ENCODE measurements at regions not wholly inside any gene's neighbourhood (a gene's known extent, or its start where the extent isn't known, plus 50 kb on each side); places are given as distances from the start of the nearest gene placed in this dataset.

DNA sequence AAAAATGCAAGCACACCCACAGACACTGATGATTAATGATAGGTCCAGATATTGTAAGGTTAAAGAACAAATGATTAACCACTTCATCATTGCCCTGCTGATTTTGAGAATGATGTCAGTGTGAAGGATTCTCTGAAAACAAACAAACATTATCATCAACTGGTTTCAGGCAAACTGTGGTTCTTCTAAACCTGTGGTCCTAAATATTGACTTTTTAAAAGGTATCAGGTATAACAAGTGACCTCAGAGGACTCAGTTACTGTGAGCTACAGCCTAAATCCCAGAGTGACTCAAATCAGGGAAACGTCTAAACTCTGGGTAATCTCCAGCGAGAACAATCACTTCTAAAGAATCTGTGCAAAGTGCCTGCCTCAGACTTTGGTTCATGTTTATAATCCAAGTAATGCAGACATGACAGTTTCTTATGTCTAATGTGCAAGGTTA is 172.3 kb upstream of the CDH6 start:
- POLR2A ChIA-PET (ENCODE audit: partially characterized antibody) = no interaction called here
- Histone ChIP-seq H3K4me2 (ENCODE audit: insufficient read depth in 1 of 2, low read depth in 2 of 2, low read length in 2 of 2) (no peak overlapping the region), H4K8ac (ENCODE audit: extremely low read depth, insufficient read depth, low read length) (no peak overlapping the region), H2BK12ac (ENCODE audit: low read depth, low read length) (no peak overlapping the region), H2BK120ac (replicated peaks; ENCODE audit: low read depth, low read length) (no peak overlapping the region), H3K9me3 (ENCODE audit: insufficient read depth in 2 of 2, low read depth in 1 of 2, low read length in 1 of 2) (no peaks in the 10 kb centered on the region), H3K27ac (ENCODE audit: low read depth, low read length) (no peak overlapping the region), H3K18ac (ENCODE audit: extremely low read depth, low read length) (no peak overlapping the region), H2AFZ (ENCODE audit: low read length) (no peak overlapping the region), H3K4ac (replicated peaks; ENCODE audit: insufficient read length, low read depth, low read length) (no peak overlapping the region), H3K27me3 (replicated peaks in 1 of 4; ENCODE audit: control insufficient read depth in 3 of 4, extremely low read depth in 1 of 4, insufficient read depth in 3 of 4, low read length in 3 of 4) (no peaks in the 10 kb centered on the region), H3K23me2 (ENCODE audit: low read depth, low read length) (no peaks in the 10 kb centered on the region), H4K20me1 (replicated peaks in 1 of 2; ENCODE audit: control insufficient read depth in 1 of 2, insufficient read depth in 2 of 2, low read length in 2 of 2) (no peaks in the 10 kb centered on the region), H4K5ac (ENCODE audit: insufficient read length, low read depth, low read length) (no peak overlapping the region), H3K4me1 (replicated peaks in 1 of 4; ENCODE audit: control insufficient read depth in 3 of 4, insufficient read depth in 4 of 4, low read length in 3 of 4) (no peaks in the 10 kb centered on the region), H4K91ac (replicated peaks; ENCODE audit: insufficient read length, low read length) (no peak overlapping the region), H2BK5ac (ENCODE audit: low read depth, low read length) (no peak overlapping the region), H2BK15ac (ENCODE audit: low read length) (no peak overlapping the region), H3K9ac (replicated peaks in 1 of 4; ENCODE audit: extremely low read depth in 1 of 4, low read depth in 3 of 4, low read length in 3 of 4) (no peak overlapping the region), H3K79me2 (ENCODE audit: control insufficient read depth in 1 of 2, insufficient read depth in 2 of 2, low read length in 2 of 2) (no peaks in the 10 kb centered on the region), H3K23ac (ENCODE audit: insufficient read length) (no peak overlapping the region), H3K56ac (replicated peaks; ENCODE audit: insufficient read length, low read depth, low read length) (no peak overlapping the region), H3K14ac (ENCODE audit: insufficient read length) (no peak overlapping the region), H2BK20ac (ENCODE audit: low read length) (no peak overlapping the region), H3K4me3 (ENCODE audit: extremely low read depth in 1 of 4, insufficient read depth in 2 of 4, low read depth in 3 of 4, low read length in 4 of 4) (no peak overlapping the region), H3K79me1 (ENCODE audit: low read depth, low read length) (no peaks in the 10 kb centered on the region), H3K36me3 (ENCODE audit: control insufficient read depth in 2 of 4, insufficient read depth in 4 of 4, low read length in 3 of 4) (no peaks in the 10 kb centered on the region), H2AK5ac (ENCODE audit: low read depth, low read length) (no peak overlapping the region)
- WGBS, 2 experiments (ENCODE audit: extremely low coverage in 1 of 2, insufficient coverage in 1 of 2, insufficient read length in 1 of 2, insufficient replicate concordance in 2 of 2, low coverage in 1 of 2, low lambda C conversion rate in 2 of 2, missing lambda C conversion rate in 1 of 2) = 89% methylated on average over 2 of the region's 2 CpGs; no CpG with 5 or more reads in 1 of the 2 experiments
- FAIRE-seq (no peak), DNase-seq (ENCODE audit: low read depth in 1 of 2, low spot score in 2 of 2) (no peak)
- CTCF ChIA-PET (ENCODE audit: partially characterized antibody) = interaction anchor here (1.2 kb wide), 1 partner anchor 165 kb away, joined by 3 read pairs; no protein-coding TSS in a partner anchor
- TF ChIP-seq FOSL1 (IDR thresholded peaks at IDR 0.05; ENCODE audit: insufficient read depth, low read depth, low read length) = no peak
- TF ChIP-seq, protein P1, sequence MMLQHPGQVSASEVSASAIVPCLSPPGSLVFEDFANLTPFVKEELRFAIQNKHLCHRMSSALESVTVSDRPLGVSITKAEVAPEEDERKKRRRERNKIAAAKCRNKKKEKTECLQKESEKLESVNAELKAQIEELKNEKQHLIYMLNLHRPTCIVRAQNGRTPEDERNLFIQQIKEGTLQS (IDR thresholded peaks at IDR 0.05; ENCODE audit: insufficient read depth, low read depth, low read length) = no peak
- TF ChIP-seq YY1 (IDR thresholded peaks at IDR 0.05; ENCODE audit: low read depth, low read length) = no peak
- no peak for TF ChIP-seq NRF1 (IDR thresholded peaks at IDR 0.05; ENCODE audit: low read depth, low read length)
- TF ChIP-seq TAF7 (optimal IDR thresholded peaks at IDR 0.05; ENCODE audit: borderline replicate concordance, low read depth, low read length) = no peak
- TF ChIP-seq, protein P2, sequence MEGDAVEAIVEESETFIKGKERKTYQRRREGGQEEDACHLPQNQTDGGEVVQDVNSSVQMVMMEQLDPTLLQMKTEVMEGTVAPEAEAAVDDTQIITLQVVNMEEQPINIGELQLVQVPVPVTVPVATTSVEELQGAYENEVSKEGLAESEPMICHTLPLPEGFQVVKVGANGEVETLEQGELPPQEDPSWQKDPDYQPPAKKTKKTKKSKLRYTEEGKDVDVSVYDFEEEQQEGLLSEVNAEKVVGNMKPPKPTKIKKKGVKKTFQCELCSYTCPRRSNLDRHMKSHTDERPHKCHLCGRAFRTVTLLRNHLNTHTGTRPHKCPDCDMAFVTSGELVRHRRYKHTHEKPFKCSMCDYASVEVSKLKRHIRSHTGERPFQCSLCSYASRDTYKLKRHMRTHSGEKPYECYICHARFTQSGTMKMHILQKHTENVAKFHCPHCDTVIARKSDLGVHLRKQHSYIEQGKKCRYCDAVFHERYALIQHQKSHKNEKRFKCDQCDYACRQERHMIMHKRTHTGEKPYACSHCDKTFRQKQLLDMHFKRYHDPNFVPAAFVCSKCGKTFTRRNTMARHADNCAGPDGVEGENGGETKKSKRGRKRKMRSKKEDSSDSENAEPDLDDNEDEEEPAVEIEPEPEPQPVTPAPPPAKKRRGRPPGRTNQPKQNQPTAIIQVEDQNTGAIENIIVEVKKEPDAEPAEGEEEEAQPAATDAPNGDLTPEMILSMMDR (IDR thresholded peaks at IDR 0.05; ENCODE audit: control extremely low read depth in 1 of 3, insufficient read depth in 1 of 3, low read depth in 1 of 3, low read length in 3 of 3) = no peak
- TF ChIP-seq ZNF274 (IDR thresholded peaks at IDR 0.05; ENCODE audit: borderline replicate concordance, extremely low read depth, low read length) = no peak
- TF ChIP-seq TAF1 (IDR thresholded peaks at IDR 0.05; ENCODE audit: low read depth, low read length) = no peak
- no peak for TF ChIP-seq JUND (IDR thresholded peaks at IDR 0.05; ENCODE audit: low read length)
- TF ChIP-seq RXRA (IDR thresholded peaks at IDR 0.05; ENCODE audit: insufficient read depth, low read depth, low read length) = no peak
- no peak for TF ChIP-seq RFX5 (IDR thresholded peaks at IDR 0.05; ENCODE audit: borderline replicate concordance, low read depth, low read length)
- no peak for TF ChIP-seq JUN (IDR thresholded peaks at IDR 0.05; ENCODE audit: low read depth, low read length)

All from H1 (cell line).